Neural cell (in vitro differentiated cells): ENCODE measurements at regions not wholly inside any gene's neighbourhood (a gene's known extent, or its start where the extent isn't known, plus 50 kb on each side); places are given as distances from the start of the nearest gene placed in this dataset.

ENCODE experiments used
- H2AFZ ChIP-seq: fragments of 200-600, 300-800 bp; sonication (generic), shearing (Covaris generic); 2 replicates; pipeline ENCODE4 v1.6.0; 2014; ENCODE audit warnings: low read depth, mild to moderate bottlenecking, antibody characterized with exemption, low read length, moderate library complexity
- H3F3A ChIP-seq: fragments of 200-600 bp; shearing (Covaris generic); 2 replicates; pipeline ENCODE4 v1.6.1; 2016; ENCODE audit warnings: mild to moderate bottlenecking, moderate library complexity, mixed read lengths, antibody characterized with exemption, low read length; ENCODE audit not compliant: insufficient read depth, poor library complexity, severe bottlenecking
- H3K27ac ChIP-seq: fragments of 200-600, 300-800 bp; sonication (generic), shearing (Covaris generic); 2 replicates; pipeline ENCODE4 v1.5.1; 2014; ENCODE audit warnings: mild to moderate bottlenecking, low read length, moderate library complexity
- H3K27me3 ChIP-seq: fragments of 300-800, 200-600 bp; sonication (generic), shearing (Covaris generic); 2 replicates; pipeline ENCODE4 v1.6.0; 2014; ENCODE audit warnings: mild to moderate bottlenecking, low read depth, low read length, moderate library complexity; ENCODE audit not compliant: insufficient read depth
- H3K36me3 ChIP-seq: fragments of 300-800, 200-600 bp; sonication (generic), shearing (Covaris generic); 2 replicates; pipeline ENCODE4 v1.5.1; 2014; ENCODE audit warnings: mild to moderate bottlenecking, antibody characterized with exemption, low read length, moderate library complexity; ENCODE audit not compliant: insufficient read depth
- H3K4me2 ChIP-seq: fragments of 300-800, 200-600 bp; sonication (generic), shearing (Covaris generic); 2 replicates; pipeline ENCODE4 v1.6.0; 2014; ENCODE audit warnings: mild to moderate bottlenecking, low read length
- H3K4me3 ChIP-seq: fragments of 300-800, 200-600 bp; sonication (generic), shearing (Covaris generic); 2 replicates; pipeline ENCODE4 v1.5.1; 2014; ENCODE audit warnings: mild to moderate bottlenecking, low read length, moderate library complexity
- H3K79me2 ChIP-seq: fragments of 200-600 bp; shearing (Covaris generic); replicated peaks from 2 replicates; pipeline ENCODE4 v1.6.0; 2014; ENCODE audit warnings: mild to moderate bottlenecking, low read length, moderate library complexity; ENCODE audit not compliant: insufficient read depth
- H3K9ac ChIP-seq: fragments of 300-800, 200-600 bp; sonication (generic), shearing (Covaris generic); 2 replicates; pipeline ENCODE4 v1.6.1; 2016; ENCODE audit warnings: mild to moderate bottlenecking, low read length, mixed read lengths
- H3K9me2 ChIP-seq: fragments of 200-600 bp; shearing (Covaris generic); 2 replicates; pipeline ENCODE4 v1.6.1; 2016; ENCODE audit warnings: mild to moderate bottlenecking, low read length, mixed read lengths; ENCODE audit not compliant: insufficient read depth
- H3K9me3 ChIP-seq: fragments of 200-600, 300-800 bp; sonication (generic), shearing (Covaris generic); 2 replicates; pipeline ENCODE4 v1.6.1; 2016; ENCODE audit warnings: mild to moderate bottlenecking, mixed run types, low read length, moderate library complexity, mixed read lengths
- H4K20me1 ChIP-seq: fragments of 200-600 bp; shearing (Covaris generic); 2 replicates; pipeline ENCODE4 v1.6.1; 2016; ENCODE audit warnings: mild to moderate bottlenecking, mixed run types; ENCODE audit not compliant: insufficient read depth
- CTCF ChIP-seq: fragments of 450-650 bp; IDR thresholded peaks from 2 replicates; pipeline ENCODE4 v1.5.1; 2014; ENCODE audit warnings: antibody characterized with exemption, mild to moderate bottlenecking, moderate library complexity; ENCODE audit not compliant: poor library complexity, severe bottlenecking
- EP300 ChIP-seq: fragments of 450-650 bp; conservative IDR thresholded peaks from 2 replicates; pipeline ENCODE4 v1.6.1; 2014; ENCODE audit warnings: antibody characterized with exemption, mild to moderate bottlenecking, moderate library complexity; ENCODE audit not compliant: poor library complexity, severe bottlenecking
- EZH2 ChIP-seq: fragments of 200-600, 300-800 bp; shearing (Covaris generic), sonication (generic); IDR thresholded peaks from 2 replicates; pipeline ENCODE4 v1.6.1; 2014; ENCODE audit warnings: antibody characterized with exemption, low read length, borderline replicate concordance, mild to moderate bottlenecking; ENCODE audit not compliant: insufficient read depth, poor library complexity, severe bottlenecking
- MXI1 ChIP-seq: fragments of 450-650 bp; conservative IDR thresholded peaks from 2 replicates; pipeline ENCODE4 v1.6.1; 2014; ENCODE audit warnings: antibody characterized with exemption, mild to moderate bottlenecking; ENCODE audit not compliant: poor library complexity, severe bottlenecking
- POLR2AphosphoS5 ChIP-seq: IDR thresholded peaks from 2 replicates; pipeline ENCODE4 v1.6.1; 2012
- RAD21 ChIP-seq: fragments of 450-650 bp; conservative IDR thresholded peaks from 2 replicates; pipeline ENCODE4 v1.6.1; 2014; ENCODE audit warnings: antibody characterized with exemption, mild to moderate bottlenecking, moderate library complexity
- REST ChIP-seq: IDR thresholded peaks from 2 replicates; pipeline ENCODE4 v1.6.1; 2012; ENCODE audit warnings: borderline replicate concordance
- SMC3 ChIP-seq: fragments of 450-650 bp; conservative IDR thresholded peaks from 2 replicates; pipeline ENCODE4 v1.6.1; 2014; ENCODE audit warnings: antibody characterized with exemption, mild to moderate bottlenecking, moderate library complexity; ENCODE audit not compliant: poor library complexity
- TAF1 ChIP-seq: IDR thresholded peaks from 2 replicates; pipeline ENCODE4 v1.6.1; 2012; ENCODE audit warnings: low read depth

- no peaks in the 10 kb centered on the region for H3K9me2 ChIP-seq
- no peak overlapping the region for H2AFZ ChIP-seq
- H3K9ac ChIP-seq: no peak overlapping the region
- H3K36me3 ChIP-seq: no peaks in the 10 kb centered on the region
- no peaks in the 10 kb centered on the region for H3F3A ChIP-seq
- no peak overlapping the region for H3K4me2 ChIP-seq
- H4K20me1 ChIP-seq: no peaks in the 10 kb centered on the region
- no peak overlapping the region for H3K4me3 ChIP-seq
- no peak for TF ChIP-seq CTCF
- TF ChIP-seq EP300: no peak
- TF ChIP-seq MXI1: no peak
- TF ChIP-seq REST: no peak
- no peak for TF ChIP-seq TAF1
- no peak for TF ChIP-seq RAD21
- TF ChIP-seq SMC3: no peak
- TF ChIP-seq POLR2AphosphoS5: no peak
- no peak for TF ChIP-seq EZH2
- no peaks in the 10 kb centered on the region for H3K79me2 ChIP-seq
- H3K27me3 ChIP-seq: no peaks in the 10 kb centered on the region
- H3K9me3 ChIP-seq: no peaks in the 10 kb centered on the region
- H3K27ac ChIP-seq: no peak overlapping the region
These were observed 89.0 kb upstream of the PNPT1 start for GRCh38 chr2:55782528-55783173.

GRCh38 chr2:55781542-55781941 lies 87.9 kb upstream of the PNPT1 start:
- H2AFZ ChIP-seq: no peak overlapping the region
- H3K27ac ChIP-seq: no peak overlapping the region
- H3K36me3 ChIP-seq: no peaks in the 10 kb centered on the region
- no peak for TF ChIP-seq EP300
- no peak for TF ChIP-seq MXI1
- no peak for TF ChIP-seq REST
- TF ChIP-seq POLR2AphosphoS5: no peak
- no peak for TF ChIP-seq EZH2
- no peak for TF ChIP-seq TAF1
- no peak for TF ChIP-seq CTCF
- TF ChIP-seq SMC3: no peak
- TF ChIP-seq RAD21: no peak
- no peaks in the 10 kb centered on the region for H3K9me3 ChIP-seq
- no peaks in the 10 kb centered on the region for H3K79me2 ChIP-seq
- no peaks in the 10 kb centered on the region for H3K27me3 ChIP-seq
- H3K9me2 ChIP-seq: no peaks in the 10 kb centered on the region
- no peak overlapping the region for H3K4me3 ChIP-seq
- no peaks in the 10 kb centered on the region for H3F3A ChIP-seq
- H3K4me2 ChIP-seq: no peak overlapping the region
- no peaks in the 10 kb centered on the region for H4K20me1 ChIP-seq
- H3K9ac ChIP-seq: no peak overlapping the region
